Left renal pelvis (tissue), 4 donors: ENCODE measurements at regions not wholly inside any gene's neighbourhood (a gene's known extent, or its start where the extent isn't known, plus 50 kb on each side); places are given as distances from the start of the nearest gene placed in this dataset.

Experiments used
- DNase-seq, 4 donors: peaks; one replicate each; pipeline ENCODE4 v3.0.0-alpha.2; 2013; ENCODE audit warnings: low read depth in 4 of 4, low spot score in 3 of 4

- no peak for DNase-seq
These were observed 781.9 kb upstream of the ID2 start for GRCh38 chr2:7899923-7900322.

GRCh38 chr2:7900593-7900992 lies 781.3 kb upstream of the ID2 start:
- no peak for DNase-seq

- DNase-seq: no peak
These were observed 779.5 kb upstream of the ID2 start for GRCh38 chr2:7902251-7902765.

GRCh38 chr2:7904319-7904718 lies 777.5 kb upstream of the ID2 start:
- DNase-seq: no peak

GRCh38 chr2:7905756-7906155 lies 776.1 kb upstream of the ID2 start:
- no peak for DNase-seq

- DNase-seq: no peak
These were observed 775.4 kb upstream of the ID2 start for GRCh38 chr2:7906431-7906830.

- no peak for DNase-seq
These were observed 774.8 kb upstream of the ID2 start for GRCh38 chr2:7907041-7907440.

- no peak for DNase-seq
These were observed 771.1 kb upstream of the ID2 start for GRCh38 chr2:7910752-7911151.

- DNase-seq: no peak
These were observed 770.7 kb upstream of the ID2 start for GRCh38 chr2:7911196-7911595.

GRCh38 chr2:7913974-7914373 lies 767.9 kb upstream of the ID2 start:
- peak; percentile 20 to 44 (median 26) for DNase-seq

- no peak for DNase-seq
These were observed 766.4 kb upstream of the ID2 start for GRCh38 chr2:7915302-7916091.

GRCh38 chr2:7916670-7917069 lies 765.2 kb upstream of the ID2 start:
- no peak for DNase-seq

GRCh38 chr2:7919510-7919909 lies 762.3 kb upstream of the ID2 start:
- DNase-seq: no peak

GRCh38 chr2:7924023-7924762 lies 757.7 kb upstream of the ID2 start:
- DNase-seq: no peak

GRCh38 chr2:7925506-7925905 lies 756.4 kb upstream of the ID2 start:
- DNase-seq: no peak

- DNase-seq: no peak
These were observed 754.2 kb upstream of the ID2 start for GRCh38 chr2:7927691-7928090.

- DNase-seq: no peak
These were observed 752.6 kb upstream of the ID2 start for GRCh38 chr2:7929281-7929680.

- peak; percentile 48 to 53 (median 52) for DNase-seq
These were observed 750.8 kb upstream of the ID2 start for GRCh38 chr2:7930800-7931635.

GRCh38 chr2:7931808-7932207 lies 750.0 kb upstream of the ID2 start:
- DNase-seq: no peak

GRCh38 chr2:7933672-7934071 lies 748.2 kb upstream of the ID2 start:
- DNase-seq: no peak

GRCh38 chr2:7934476-7934875 lies 747.4 kb upstream of the ID2 start:
- DNase-seq: no peak
